Effector memory CD8-positive, alpha-beta T cell (primary cell): ENCODE measurements at regions not wholly inside any gene's neighbourhood (a gene's known extent, or its start where the extent isn't known, plus 50 kb on each side); places are given as distances from the start of the nearest gene placed in this dataset.
"Not testable (repeated sequence)": the region's sequence is repeated elsewhere in the genome, so short reads cannot be mapped to it uniquely, and the experiment has no call there.

Experiments used
- ATAC-seq: fragments of 150-1000 bp; cut with Tn5 transposase; replicated peaks from 2 replicates; pipeline ENCODE4 v1.10.0; 2021; ENCODE audit warnings: mild to moderate bottlenecking, moderate library complexity
- DNase-seq, 3 experiments: peaks; one replicate each; pipeline ENCODE4 v3.0.0; 2021
- H3K27ac Mint-ChIP-seq, 2 donors: one replicate each; pipeline ENCODE4 v1.8.0; 2022; ENCODE audit warnings: mild to moderate bottlenecking in 2 of 2, mixed read lengths in 2 of 2, moderate library complexity in 2 of 2
- H3K27me3 Mint-ChIP-seq, 2 donors: one replicate each; pipeline ENCODE4 v1.8.0; 2022; ENCODE audit warnings: mixed read lengths in 2 of 2
- H3K36me3 Mint-ChIP-seq: one replicate; pipeline ENCODE4 v1.8.0; 2022; ENCODE audit warnings: mild to moderate bottlenecking, moderate library complexity, mixed read lengths; ENCODE audit not compliant: insufficient read depth
- H3K4me1 Mint-ChIP-seq, 2 donors: one replicate each; pipeline ENCODE4 v1.8.0; 2022; ENCODE audit warnings: low read depth in 2 of 2, mixed read lengths in 2 of 2
- H3K4me3 Mint-ChIP-seq, 2 donors: one replicate each; pipeline ENCODE4 v1.8.0; 2022; ENCODE audit warnings: mild to moderate bottlenecking in 2 of 2, mixed read lengths in 2 of 2, moderate library complexity in 2 of 2
- H3K9me3 Mint-ChIP-seq, 2 donors: one replicate each; pipeline ENCODE4 v1.8.0; 2022; ENCODE audit warnings: mixed read lengths in 2 of 2

GRCh38 chr2:221914334-221914880 is 342.3 kb upstream of the EPHA4 start:
- ATAC-seq (no peak), DNase-seq (no peak)
- Mint-ChIP-seq H3K27me3 (no peaks in the 10 kb centered on the region), H3K4me3 (no peak overlapping the region), H3K4me1 (no peaks in the 10 kb centered on the region), H3K9me3 (peaks cover 2 to 6% of the 10 kb centered on the region in 2 donors), H3K36me3 (no peaks in the 10 kb centered on the region), H3K27ac (no peak overlapping the region)

- H3K9me3 Mint-ChIP-seq = peaks cover 2 to 6% of the 10 kb centered on the region in 2 donors
- H3K36me3 Mint-ChIP-seq = no peaks in the 10 kb centered on the region
- H3K4me3 Mint-ChIP-seq = no peak overlapping the region
- no peaks in the 10 kb centered on the region for H3K4me1 Mint-ChIP-seq
- DNase-seq (no peak), ATAC-seq (no peak)
- H3K27ac Mint-ChIP-seq = no peak overlapping the region
- H3K27me3 Mint-ChIP-seq = no peaks in the 10 kb centered on the region
Measured at GRCh38 chr2:221911890-221912289, 339.8 kb upstream of the EPHA4 start.

DNA sequence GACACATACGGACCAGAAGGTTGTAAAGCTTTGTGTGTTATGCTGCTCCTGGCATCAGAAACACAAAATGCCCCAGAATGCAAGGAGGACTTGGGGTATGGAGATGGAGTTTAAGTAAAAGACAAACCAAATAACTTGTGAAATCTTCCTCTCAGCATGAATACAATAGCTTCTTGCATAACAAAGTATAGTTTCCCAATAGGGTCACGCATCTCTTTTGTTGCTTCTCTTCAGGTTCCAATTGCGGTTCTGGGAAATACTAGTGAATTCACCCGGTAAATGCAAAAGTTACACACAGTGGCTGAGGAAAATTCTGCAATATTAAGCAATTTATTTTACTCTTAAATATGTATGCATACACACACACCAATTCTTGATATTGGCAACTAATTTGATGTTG is 339.2 kb upstream of the EPHA4 start:
- peaks cover 2 to 6% of the 10 kb centered on the region in 2 donors for H3K9me3 Mint-ChIP-seq

GRCh38 chr2:221908518-221908917 is 336.4 kb upstream of the EPHA4 start:
- Mint-ChIP-seq H3K4me3 (no peak overlapping the region), H3K4me1 (no peaks in the 10 kb centered on the region), H3K9me3 (peaks cover 0 to 3% of the 10 kb centered on the region in 2 donors), H3K36me3 (no peaks in the 10 kb centered on the region), H3K27me3 (no peaks in the 10 kb centered on the region), H3K27ac (no peak overlapping the region)
- ATAC-seq = no peak
- no peak for DNase-seq

More for the DNA sequence above, 339.2 kb upstream of the EPHA4 start:
- no peak overlapping the region for H3K4me3 Mint-ChIP-seq
- ATAC-seq = no peak
- no peaks in the 10 kb centered on the region for H3K27me3 Mint-ChIP-seq
- H3K27ac Mint-ChIP-seq = no peak overlapping the region
- no peak for DNase-seq
- H3K36me3 Mint-ChIP-seq = no peaks in the 10 kb centered on the region
- no peaks in the 10 kb centered on the region for H3K4me1 Mint-ChIP-seq

- no peak for DNase-seq
- no peak overlapping the region for H3K4me3 Mint-ChIP-seq
- no peaks in the 10 kb centered on the region for H3K4me1 Mint-ChIP-seq
- H3K27ac Mint-ChIP-seq = no peak overlapping the region
- H3K27me3 Mint-ChIP-seq = no peaks in the 10 kb centered on the region
- no peak for ATAC-seq
- H3K9me3 Mint-ChIP-seq = peaks cover 0 to 4% of the 10 kb centered on the region in 2 donors
- no peaks in the 10 kb centered on the region for H3K36me3 Mint-ChIP-seq
Measured at GRCh38 chr2:221897718-221898117, 325.6 kb upstream of the EPHA4 start.

GRCh38 chr2:221896505-221897151 is 324.5 kb upstream of the EPHA4 start:
- H3K27me3 Mint-ChIP-seq = no peaks in the 10 kb centered on the region
- no peaks in the 10 kb centered on the region for H3K4me1 Mint-ChIP-seq
- peaks cover 0 to 4% of the 10 kb centered on the region in 2 donors for H3K9me3 Mint-ChIP-seq
- no peak overlapping the region for H3K4me3 Mint-ChIP-seq
- no peaks in the 10 kb centered on the region for H3K36me3 Mint-ChIP-seq
- H3K27ac Mint-ChIP-seq = no peak overlapping the region
- ATAC-seq (no peak), DNase-seq (no peak)

DNA sequence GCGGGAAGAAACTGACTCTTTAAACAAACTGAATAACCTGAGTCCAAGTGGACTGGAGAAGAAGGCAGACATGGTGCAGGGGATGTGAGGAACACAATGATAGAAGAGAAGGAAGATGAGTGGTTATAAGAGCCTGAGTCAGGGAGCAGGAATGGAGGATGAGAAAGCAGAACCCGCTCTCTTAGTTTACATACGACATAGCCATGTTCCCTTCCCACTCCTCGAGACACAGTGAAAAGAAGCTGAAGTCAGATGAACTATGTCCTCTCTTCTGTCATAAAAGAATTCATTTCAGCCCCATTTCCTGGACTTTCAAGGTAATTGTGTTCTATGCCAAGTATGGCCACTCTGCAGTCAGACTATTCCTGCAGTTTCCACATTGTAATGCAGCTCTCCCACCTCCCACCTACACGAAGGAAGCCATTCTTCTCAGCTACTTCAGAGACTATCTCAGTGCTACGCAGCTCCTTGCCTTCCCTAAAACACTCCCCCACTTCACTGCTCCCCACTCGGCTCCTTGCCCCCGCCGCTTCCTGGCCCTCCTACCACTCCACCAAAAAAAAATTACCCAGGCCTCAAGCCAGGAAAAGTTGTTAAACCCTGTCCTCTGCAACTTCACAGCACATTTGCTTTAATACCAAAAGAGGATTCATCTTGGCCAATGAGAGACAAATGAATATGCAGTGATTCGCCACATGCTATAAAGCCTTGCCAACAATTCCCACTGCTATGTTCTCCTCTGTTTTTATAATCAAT is 323.4 kb upstream of the EPHA4 start:
- DNase-seq (no peak), ATAC-seq (no peak)
- peaks cover 0 to 4% of the 10 kb centered on the region in 2 donors for H3K9me3 Mint-ChIP-seq
- H3K27ac Mint-ChIP-seq = no peak overlapping the region
- no peaks in the 10 kb centered on the region for H3K27me3 Mint-ChIP-seq
- H3K4me3 Mint-ChIP-seq = no peak overlapping the region
- H3K4me1 Mint-ChIP-seq = no peaks in the 10 kb centered on the region
- H3K36me3 Mint-ChIP-seq = no peaks in the 10 kb centered on the region

GRCh38 chr2:221893501-221893900 is 321.4 kb upstream of the EPHA4 start:
- Mint-ChIP-seq H3K4me3 (no peak overlapping the region), H3K4me1 (no peaks in the 10 kb centered on the region), H3K9me3 (peaks cover 0 to 2% of the 10 kb centered on the region in 2 donors), H3K36me3 (no peaks in the 10 kb centered on the region), H3K27me3 (no peaks in the 10 kb centered on the region), H3K27ac (no peak overlapping the region)
- DNase-seq = no peak
- ATAC-seq = no peak

DNA sequence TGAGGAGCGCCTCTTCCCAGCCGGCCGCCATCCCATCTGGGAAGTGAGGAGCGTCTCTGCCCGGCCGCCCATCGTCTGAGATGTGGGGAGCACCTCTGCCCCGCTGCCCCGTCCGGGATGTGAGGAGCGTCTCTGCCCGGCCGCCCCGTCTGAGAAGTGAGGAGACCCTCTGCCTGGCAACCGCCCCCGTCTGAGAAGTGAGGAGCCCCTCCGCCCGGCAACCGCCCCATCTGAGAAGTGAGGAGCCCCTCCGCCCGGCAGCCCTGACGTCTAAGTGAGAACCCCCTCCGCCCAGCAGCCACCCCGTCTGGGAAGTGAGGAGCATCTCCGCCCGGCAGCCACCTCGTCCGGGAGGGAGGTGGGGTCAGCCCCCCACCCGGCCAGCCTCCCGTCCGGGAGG is 319.9 kb upstream of the EPHA4 start:
- not testable (repeated sequence) for H3K27me3 Mint-ChIP-seq, H3K4me1 Mint-ChIP-seq, H3K36me3 Mint-ChIP-seq, DNase-seq, H3K9me3 Mint-ChIP-seq, H3K4me3 Mint-ChIP-seq, ATAC-seq, H3K27ac Mint-ChIP-seq

GRCh38 chr2:221883976-221884375 is 311.9 kb upstream of the EPHA4 start:
- Mint-ChIP-seq H3K4me3 (no peak overlapping the region), H3K27ac (no peak overlapping the region), H3K36me3 (no peaks in the 10 kb centered on the region), H3K9me3 (peaks cover 3 to 10% of the 10 kb centered on the region in 2 donors), H3K27me3 (no peaks in the 10 kb centered on the region), H3K4me1 (no peaks in the 10 kb centered on the region)
- no peak for ATAC-seq
- no peak for DNase-seq

- H3K4me1 Mint-ChIP-seq = no peaks in the 10 kb centered on the region
- H3K27ac Mint-ChIP-seq = no peak overlapping the region
- no peak overlapping the region for H3K4me3 Mint-ChIP-seq
- ATAC-seq (no peak), DNase-seq (no peak)
- H3K27me3 Mint-ChIP-seq = no peaks in the 10 kb centered on the region
- H3K36me3 Mint-ChIP-seq = no peaks in the 10 kb centered on the region
- H3K9me3 Mint-ChIP-seq = peaks cover 6 to 10% of the 10 kb centered on the region in 2 donors
Measured at GRCh38 chr2:221876016-221876415, 303.9 kb upstream of the EPHA4 start.

- H3K36me3 Mint-ChIP-seq = no peaks in the 10 kb centered on the region
- no peak overlapping the region for H3K4me3 Mint-ChIP-seq
- DNase-seq (no peak), ATAC-seq (no peak)
- H3K4me1 Mint-ChIP-seq = no peaks in the 10 kb centered on the region
- peaks cover 4 to 6% of the 10 kb centered on the region in 2 donors for H3K9me3 Mint-ChIP-seq
- no peaks in the 10 kb centered on the region for H3K27me3 Mint-ChIP-seq
- no peak overlapping the region for H3K27ac Mint-ChIP-seq
Measured at GRCh38 chr2:221874444-221874843, 302.3 kb upstream of the EPHA4 start.

DNA sequence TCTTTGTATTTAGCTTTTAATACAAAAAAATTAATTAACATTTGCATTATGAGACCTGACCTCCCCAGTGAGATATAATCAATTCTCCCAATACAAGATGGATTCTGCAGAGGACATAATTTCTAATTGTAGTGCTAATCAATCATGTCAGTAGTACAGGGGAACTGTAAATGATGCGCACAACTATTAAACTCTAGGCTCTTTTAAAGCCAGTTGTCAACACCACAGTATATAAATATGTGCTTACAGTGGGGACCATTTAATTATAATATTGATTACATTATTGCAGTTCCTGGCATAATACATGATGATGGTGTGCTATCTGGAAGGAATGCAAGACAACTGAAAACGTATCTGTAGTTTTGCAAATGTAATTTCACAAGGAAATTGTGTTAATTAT is 285.6 kb upstream of the EPHA4 start:
- ATAC-seq (no peak), DNase-seq (no peak)
- Mint-ChIP-seq H3K36me3 (no peaks in the 10 kb centered on the region), H3K4me3 (no peak overlapping the region), H3K4me1 (no peaks in the 10 kb centered on the region), H3K27me3 (no peaks in the 10 kb centered on the region), H3K27ac (no peak overlapping the region), H3K9me3 (peaks cover 2 to 9% of the 10 kb centered on the region in 2 donors)

DNA sequence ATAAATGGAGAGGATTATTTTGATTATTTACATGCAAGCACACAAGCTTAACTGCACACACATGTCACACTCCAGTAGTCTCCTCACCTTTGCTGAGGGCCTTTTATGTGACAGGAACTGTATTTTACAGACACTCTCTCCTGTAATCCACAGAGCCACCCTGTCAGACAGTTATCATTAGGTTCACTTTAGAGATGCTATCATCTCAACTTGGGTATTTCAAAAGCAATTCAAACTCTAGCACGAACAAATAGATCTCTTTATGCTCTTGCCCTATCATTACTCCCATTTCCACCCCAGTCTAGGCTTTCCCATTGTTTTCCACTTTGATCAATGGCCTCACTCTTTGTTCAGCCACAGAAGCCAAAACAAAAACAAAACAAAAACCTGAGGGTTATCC is 281.2 kb upstream of the EPHA4 start:
- ATAC-seq (no peak), DNase-seq (no peak)
- Mint-ChIP-seq H3K27ac (no peak overlapping the region), H3K27me3 (no peaks in the 10 kb centered on the region), H3K4me1 (no peaks in the 10 kb centered on the region), H3K4me3 (no peak overlapping the region), H3K36me3 (no peaks in the 10 kb centered on the region), H3K9me3 (peaks cover 8 to 9% of the 10 kb centered on the region in 2 donors)
